ENCODE measurements at regions not wholly inside any gene's neighbourhood (a gene's known extent, or its start where the extent isn't known, plus 50 kb on each side); places are given as distances from the start of the nearest gene placed in this dataset.

DNA sequence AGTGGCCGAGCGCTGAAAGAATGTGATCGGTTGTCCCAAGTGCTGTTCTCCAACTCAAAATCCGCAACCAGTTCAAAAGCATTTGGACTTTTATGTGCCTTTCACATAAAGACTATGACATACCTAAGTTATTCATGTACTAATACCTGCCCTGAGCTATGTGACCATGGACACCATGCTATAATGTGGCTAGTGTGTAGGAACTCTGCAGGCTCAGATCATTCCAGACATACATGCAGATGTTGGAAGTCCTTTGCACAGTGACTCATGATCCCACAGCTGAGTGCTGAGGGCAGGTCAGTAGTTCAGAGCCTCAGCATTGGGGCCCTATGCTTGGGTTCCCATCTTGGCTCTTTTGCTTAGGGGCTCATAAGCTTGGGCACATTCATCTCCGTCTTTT is 95.4 kb downstream of the IGLL1 start:
- Histone ChIP-seq H3K27ac (ENCODE audit: low read depth, low read length) (no peak overlapping the region), H3K79me2 (ENCODE audit: insufficient read depth, low read length) (no peaks in the 10 kb centered on the region), H3K27me3 (ENCODE audit: insufficient read depth, low read length) (peaks cover 26% of the 10 kb centered on the region), H4K20me1 (ENCODE audit: insufficient read depth) (no peaks in the 10 kb centered on the region), H3K4me1 (ENCODE audit: control insufficient read depth in 1 of 2, insufficient read depth in 2 of 2, low read length in 2 of 2) (no peaks in the 10 kb centered on the region), H3K9ac (ENCODE audit: low read length) (no peak overlapping the region), H3K4me3 (replicated peaks in 1 of 2; ENCODE audit: low read depth in 1 of 2, low read length in 2 of 2) (no peak overlapping the region), H2AFZ (ENCODE audit: low read depth, low read length, poor library complexity, severe bottlenecking) (no peak overlapping the region), H3K9me2 (ENCODE audit: insufficient read depth) (no peaks in the 10 kb centered on the region), H3K9me3 (ENCODE audit: control insufficient read depth in 1 of 2, insufficient read depth in 1 of 2, low read depth in 1 of 2, low read length in 2 of 2) (no peaks in the 10 kb centered on the region), H3K36me3 (ENCODE audit: control insufficient read depth in 1 of 2, insufficient read depth in 2 of 2, low read length in 2 of 2) (no peaks in the 10 kb centered on the region), H3K4me2 (ENCODE audit: low read length) (no peak overlapping the region)
- DNase-seq (ENCODE audit: low read depth, low spot score) (no peak), ATAC-seq (no peak)
- POLR2A ChIA-PET: no interaction called here
- RAD21 ChIA-PET (ENCODE audit: low non-redundant PET in 1 of 2, low total read pairs in 2 of 2, uncharacterized antibody in 2 of 2, unreplicated experiment in 2 of 2): no interaction called here
- CTCF ChIA-PET: interaction anchor here (0.6 kb wide), 1 partner anchor 31 kb away, joined by 3 read pairs; no protein-coding TSS in a partner anchor
- BruUV-seq (replicated peaks): no TSS peak
- TF ChIP-seq YY1 (IDR thresholded peaks at IDR 0.05; ENCODE audit: extremely low read depth, insufficient replicate concordance, low read depth, low read length): no peak
- intact Hi-C loops (cut with micrococcal nuclease): no loop called here

DNA sequence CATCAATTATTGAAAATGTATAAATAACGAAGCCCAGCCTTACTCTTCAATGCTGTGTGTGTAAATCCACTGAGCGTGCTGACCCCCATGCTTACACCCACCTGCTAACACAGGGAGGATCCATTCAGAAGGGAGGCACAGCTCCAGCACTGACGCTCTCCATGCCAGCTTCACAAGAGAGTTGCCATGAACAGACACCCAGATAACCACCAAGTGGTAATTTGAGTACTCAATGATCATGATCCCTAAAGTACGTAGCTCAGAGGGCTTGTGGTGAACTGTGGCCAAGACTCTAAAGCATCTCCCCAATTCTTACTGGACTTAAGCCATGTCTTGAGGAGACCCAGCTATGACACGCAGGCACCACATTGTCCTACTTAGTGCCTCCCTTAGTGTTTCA is 98.7 kb downstream of the IGLL1 start:
- no peak overlapping the region for H3K4me2 ChIP-seq (ENCODE audit: low read length)
- H3K79me2 ChIP-seq (ENCODE audit: insufficient read depth, low read length): no peaks in the 10 kb centered on the region
- CTCF ChIA-PET: no interaction called here
- RAD21 ChIA-PET (ENCODE audit: low non-redundant PET in 1 of 2, low total read pairs in 2 of 2, uncharacterized antibody in 2 of 2, unreplicated experiment in 2 of 2): no interaction called here
- intact Hi-C loops (cut with micrococcal nuclease): no loop called here
- POLR2A ChIA-PET: no interaction called here
- no peak overlapping the region for H3K27ac ChIP-seq (ENCODE audit: low read depth, low read length)
- no TSS peak for BruUV-seq (replicated peaks)
- no peaks in the 10 kb centered on the region for H3K36me3 ChIP-seq (ENCODE audit: control insufficient read depth in 1 of 2, insufficient read depth in 2 of 2, low read length in 2 of 2)
- H2AFZ ChIP-seq (ENCODE audit: low read depth, low read length, poor library complexity, severe bottlenecking): no peak overlapping the region
- ATAC-seq (no peak), DNase-seq (ENCODE audit: low read depth, low spot score) (no peak)
- H3K9me3 ChIP-seq (ENCODE audit: control insufficient read depth in 1 of 2, insufficient read depth in 1 of 2, low read depth in 1 of 2, low read length in 2 of 2): no peaks in the 10 kb centered on the region
- H3K9me2 ChIP-seq (ENCODE audit: insufficient read depth): no peaks in the 10 kb centered on the region
- H3K4me3 ChIP-seq (replicated peaks in 1 of 2; ENCODE audit: low read depth in 1 of 2, low read length in 2 of 2): no peak overlapping the region
- H3K9ac ChIP-seq (ENCODE audit: low read length): no peak overlapping the region
- no peaks in the 10 kb centered on the region for H4K20me1 ChIP-seq (ENCODE audit: insufficient read depth)
- H3K4me1 ChIP-seq (ENCODE audit: control insufficient read depth in 1 of 2, insufficient read depth in 2 of 2, low read length in 2 of 2): peaks cover 0 to 3% of the 10 kb centered on the region in 2 experiments; a peak in 1 of 4 replicates
- H3K27me3 ChIP-seq (ENCODE audit: insufficient read depth, low read length): peaks cover 26% of the 10 kb centered on the region; the same call in 1 of the 2 replicates
- TF ChIP-seq CBX3 (IDR thresholded peaks at IDR 0.05; ENCODE audit: low read depth) (no peak), EZH2phosphoT487 (IDR thresholded peaks at IDR 0.05; ENCODE audit: borderline replicate concordance) (no peak), SP1 (IDR thresholded peaks at IDR 0.05; ENCODE audit: low read depth) (no peak), CEBPB (IDR thresholded peaks at IDR 0.05; ENCODE audit: low read depth) (no peak), SRF (IDR thresholded peaks at IDR 0.05; ENCODE audit: low read depth) (no peak), FOSL1 (IDR thresholded peaks at IDR 0.05; ENCODE audit: low read depth) (no peak), RAD21 (IDR thresholded peaks at IDR 0.05; ENCODE audit: low read depth) (no peak), ZNF274 (IDR thresholded peaks at IDR 0.05; ENCODE audit: low read depth, low read length) (no peak), JUND (IDR thresholded peaks at IDR 0.05) (no peak), POLR2A (IDR thresholded peaks at IDR 0.05; ENCODE audit: borderline replicate concordance, extremely low read depth, insufficient read depth, insufficient read length) (no peak), EGR1 (IDR thresholded peaks at IDR 0.05; ENCODE audit: low read depth) (no peak)
- TF ChIP-seq, protein P1, sequence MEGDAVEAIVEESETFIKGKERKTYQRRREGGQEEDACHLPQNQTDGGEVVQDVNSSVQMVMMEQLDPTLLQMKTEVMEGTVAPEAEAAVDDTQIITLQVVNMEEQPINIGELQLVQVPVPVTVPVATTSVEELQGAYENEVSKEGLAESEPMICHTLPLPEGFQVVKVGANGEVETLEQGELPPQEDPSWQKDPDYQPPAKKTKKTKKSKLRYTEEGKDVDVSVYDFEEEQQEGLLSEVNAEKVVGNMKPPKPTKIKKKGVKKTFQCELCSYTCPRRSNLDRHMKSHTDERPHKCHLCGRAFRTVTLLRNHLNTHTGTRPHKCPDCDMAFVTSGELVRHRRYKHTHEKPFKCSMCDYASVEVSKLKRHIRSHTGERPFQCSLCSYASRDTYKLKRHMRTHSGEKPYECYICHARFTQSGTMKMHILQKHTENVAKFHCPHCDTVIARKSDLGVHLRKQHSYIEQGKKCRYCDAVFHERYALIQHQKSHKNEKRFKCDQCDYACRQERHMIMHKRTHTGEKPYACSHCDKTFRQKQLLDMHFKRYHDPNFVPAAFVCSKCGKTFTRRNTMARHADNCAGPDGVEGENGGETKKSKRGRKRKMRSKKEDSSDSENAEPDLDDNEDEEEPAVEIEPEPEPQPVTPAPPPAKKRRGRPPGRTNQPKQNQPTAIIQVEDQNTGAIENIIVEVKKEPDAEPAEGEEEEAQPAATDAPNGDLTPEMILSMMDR (IDR thresholded peaks at IDR 0.05 in 2 of 3, conservative IDR thresholded peaks at IDR 0.05 in 1 of 3; ENCODE audit: borderline replicate concordance in 1 of 3, insufficient read depth in 1 of 3, low read depth in 2 of 3, low read length in 2 of 3): no peak
- TF ChIP-seq, protein P2, sequence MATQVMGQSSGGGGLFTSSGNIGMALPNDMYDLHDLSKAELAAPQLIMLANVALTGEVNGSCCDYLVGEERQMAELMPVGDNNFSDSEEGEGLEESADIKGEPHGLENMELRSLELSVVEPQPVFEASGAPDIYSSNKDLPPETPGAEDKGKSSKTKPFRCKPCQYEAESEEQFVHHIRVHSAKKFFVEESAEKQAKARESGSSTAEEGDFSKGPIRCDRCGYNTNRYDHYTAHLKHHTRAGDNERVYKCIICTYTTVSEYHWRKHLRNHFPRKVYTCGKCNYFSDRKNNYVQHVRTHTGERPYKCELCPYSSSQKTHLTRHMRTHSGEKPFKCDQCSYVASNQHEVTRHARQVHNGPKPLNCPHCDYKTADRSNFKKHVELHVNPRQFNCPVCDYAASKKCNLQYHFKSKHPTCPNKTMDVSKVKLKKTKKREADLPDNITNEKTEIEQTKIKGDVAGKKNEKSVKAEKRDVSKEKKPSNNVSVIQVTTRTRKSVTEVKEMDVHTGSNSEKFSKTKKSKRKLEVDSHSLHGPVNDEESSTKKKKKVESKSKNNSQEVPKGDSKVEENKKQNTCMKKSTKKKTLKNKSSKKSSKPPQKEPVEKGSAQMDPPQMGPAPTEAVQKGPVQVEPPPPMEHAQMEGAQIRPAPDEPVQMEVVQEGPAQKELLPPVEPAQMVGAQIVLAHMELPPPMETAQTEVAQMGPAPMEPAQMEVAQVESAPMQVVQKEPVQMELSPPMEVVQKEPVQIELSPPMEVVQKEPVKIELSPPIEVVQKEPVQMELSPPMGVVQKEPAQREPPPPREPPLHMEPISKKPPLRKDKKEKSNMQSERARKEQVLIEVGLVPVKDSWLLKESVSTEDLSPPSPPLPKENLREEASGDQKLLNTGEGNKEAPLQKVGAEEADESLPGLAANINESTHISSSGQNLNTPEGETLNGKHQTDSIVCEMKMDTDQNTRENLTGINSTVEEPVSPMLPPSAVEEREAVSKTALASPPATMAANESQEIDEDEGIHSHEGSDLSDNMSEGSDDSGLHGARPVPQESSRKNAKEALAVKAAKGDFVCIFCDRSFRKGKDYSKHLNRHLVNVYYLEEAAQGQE (IDR thresholded peaks at IDR 0.05; ENCODE audit: low read depth): no peak
- TF ChIP-seq, protein P3, sequence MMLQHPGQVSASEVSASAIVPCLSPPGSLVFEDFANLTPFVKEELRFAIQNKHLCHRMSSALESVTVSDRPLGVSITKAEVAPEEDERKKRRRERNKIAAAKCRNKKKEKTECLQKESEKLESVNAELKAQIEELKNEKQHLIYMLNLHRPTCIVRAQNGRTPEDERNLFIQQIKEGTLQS (IDR thresholded peaks at IDR 0.05): no peak
- TF ChIP-seq, protein P4, sequence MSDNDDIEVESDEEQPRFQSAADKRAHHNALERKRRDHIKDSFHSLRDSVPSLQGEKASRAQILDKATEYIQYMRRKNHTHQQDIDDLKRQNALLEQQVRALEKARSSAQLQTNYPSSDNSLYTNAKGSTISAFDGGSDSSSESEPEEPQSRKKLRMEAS (IDR thresholded peaks at IDR 0.05): no peak
